SH-SY5Y (cell line): ENCODE measurements at regions not wholly inside any gene's neighbourhood (a gene's known extent, or its start where the extent isn't known, plus 50 kb on each side); places are given as distances from the start of the nearest gene placed in this dataset.

ENCODE experiments used
- GATA2 ChIP-seq: IDR thresholded peaks from 2 replicates; pipeline ENCODE4 v1.6.1; 2011; ENCODE audit warnings: mild to moderate bottlenecking, low read depth, low read length
- GATA3 ChIP-seq: IDR thresholded peaks from 2 replicates; pipeline ENCODE4 v1.6.1; 2011; ENCODE audit warnings: low read depth, mild to moderate bottlenecking, low read length, moderate library complexity

DNA sequence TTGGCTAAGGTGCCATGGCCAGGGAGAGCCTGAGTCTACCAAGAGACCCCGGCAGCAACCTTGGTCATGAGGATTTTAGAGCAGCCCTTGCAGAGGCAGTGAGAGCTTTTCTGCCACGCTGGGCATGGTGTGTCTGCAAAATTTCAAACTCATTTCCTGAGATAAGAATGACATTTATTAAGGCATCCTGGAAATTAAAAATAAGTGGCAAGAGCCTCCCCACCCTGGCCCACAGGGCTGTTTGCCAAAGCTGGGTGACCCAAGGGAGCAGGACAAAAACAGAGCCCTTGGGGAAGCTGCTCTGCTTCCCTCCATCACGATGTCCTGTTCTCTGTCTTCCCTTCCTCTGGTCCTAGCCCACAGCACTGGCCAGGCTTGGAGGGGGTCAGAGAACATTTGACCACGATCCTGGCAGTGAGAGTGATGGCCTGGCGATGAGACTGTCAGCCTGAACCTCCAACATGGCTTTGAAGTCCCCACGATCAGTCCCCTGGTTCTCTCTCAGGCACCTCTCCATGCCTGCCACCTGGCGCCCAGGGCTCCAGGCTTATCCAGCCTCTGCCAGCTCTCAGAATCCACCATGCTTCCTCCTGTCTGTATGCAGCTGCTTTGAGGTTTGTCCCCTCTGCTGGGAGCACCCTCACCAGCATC lies 68.9 kb upstream of the RMDN2 start:
- TF ChIP-seq GATA3 (0 out of 2 replicates have a peak, but pooled peaks have one; percentile 38), GATA2 (peak; percentile 96)
